ENCODE measurements at regions not wholly inside any gene's neighbourhood (a gene's known extent, or its start where the extent isn't known, plus 50 kb on each side); places are given as distances from the start of the nearest gene placed in this dataset.

- Histone ChIP-seq H3K27me3 (no peaks in the 10 kb centered on the region), H3K9me3 (no peaks in the 10 kb centered on the region), H3K4me1 (no peaks in the 10 kb centered on the region), H3K36me3 (no peaks in the 10 kb centered on the region), H3K4me3 (no peak overlapping the region), H3K27ac (no peak overlapping the region)
- intact Hi-C loops (cut with DNase I; ENCODE audit: low total_unique reads): no loop called here
- TF ChIP-seq POLR2A (IDR thresholded peaks at IDR 0.05): no peak
- TF ChIP-seq, protein P1, sequence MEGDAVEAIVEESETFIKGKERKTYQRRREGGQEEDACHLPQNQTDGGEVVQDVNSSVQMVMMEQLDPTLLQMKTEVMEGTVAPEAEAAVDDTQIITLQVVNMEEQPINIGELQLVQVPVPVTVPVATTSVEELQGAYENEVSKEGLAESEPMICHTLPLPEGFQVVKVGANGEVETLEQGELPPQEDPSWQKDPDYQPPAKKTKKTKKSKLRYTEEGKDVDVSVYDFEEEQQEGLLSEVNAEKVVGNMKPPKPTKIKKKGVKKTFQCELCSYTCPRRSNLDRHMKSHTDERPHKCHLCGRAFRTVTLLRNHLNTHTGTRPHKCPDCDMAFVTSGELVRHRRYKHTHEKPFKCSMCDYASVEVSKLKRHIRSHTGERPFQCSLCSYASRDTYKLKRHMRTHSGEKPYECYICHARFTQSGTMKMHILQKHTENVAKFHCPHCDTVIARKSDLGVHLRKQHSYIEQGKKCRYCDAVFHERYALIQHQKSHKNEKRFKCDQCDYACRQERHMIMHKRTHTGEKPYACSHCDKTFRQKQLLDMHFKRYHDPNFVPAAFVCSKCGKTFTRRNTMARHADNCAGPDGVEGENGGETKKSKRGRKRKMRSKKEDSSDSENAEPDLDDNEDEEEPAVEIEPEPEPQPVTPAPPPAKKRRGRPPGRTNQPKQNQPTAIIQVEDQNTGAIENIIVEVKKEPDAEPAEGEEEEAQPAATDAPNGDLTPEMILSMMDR (IDR thresholded peaks at IDR 0.05): no peak
- DNase-seq: no peak
These were observed 329.9 kb upstream of the NCAM1 start for GRCh38 chr11:112631333-112631732.

GRCh38 chr11:112632866-112633505, 328.2 kb upstream of the NCAM1 start:
- no peak overlapping the region for H3K27ac ChIP-seq
- TF ChIP-seq, protein P1 (IDR thresholded peaks at IDR 0.05): no peak
- TF ChIP-seq POLR2A (IDR thresholded peaks at IDR 0.05): no peak
- H3K9me3 ChIP-seq: no peaks in the 10 kb centered on the region
- H3K36me3 ChIP-seq: no peaks in the 10 kb centered on the region
- no peak for DNase-seq
- intact Hi-C loops (cut with DNase I; ENCODE audit: low total_unique reads): no loop called here
- no peak overlapping the region for H3K4me3 ChIP-seq
- H3K4me1 ChIP-seq: no peaks in the 10 kb centered on the region
- no peaks in the 10 kb centered on the region for H3K27me3 ChIP-seq

DNA sequence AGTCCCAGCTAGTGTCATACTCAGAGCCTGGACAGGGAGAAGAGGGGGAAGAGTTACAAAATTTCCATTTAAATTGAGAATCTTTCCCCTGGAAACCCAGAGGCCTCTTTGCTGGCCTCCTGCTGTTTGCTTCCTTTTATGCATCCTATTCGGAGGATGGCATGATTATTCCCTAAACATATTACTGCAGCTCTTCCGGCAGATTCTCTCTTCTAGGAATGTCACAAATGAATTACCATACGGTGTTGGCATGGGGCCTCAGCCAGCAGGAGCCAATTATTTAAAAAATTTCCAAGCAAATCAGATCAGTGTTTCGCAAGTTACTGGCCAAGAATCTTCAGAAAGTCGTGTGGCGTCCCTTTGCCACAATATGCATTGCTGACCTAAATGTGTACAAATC, 326.7 kb upstream of the NCAM1 start:
- intact Hi-C loops (cut with DNase I; ENCODE audit: low total_unique reads): no loop called here
- TF ChIP-seq POLR2A (IDR thresholded peaks at IDR 0.05): no peak
- TF ChIP-seq, protein P1 (IDR thresholded peaks at IDR 0.05): no peak
- H3K27ac ChIP-seq: no peak overlapping the region

DNA sequence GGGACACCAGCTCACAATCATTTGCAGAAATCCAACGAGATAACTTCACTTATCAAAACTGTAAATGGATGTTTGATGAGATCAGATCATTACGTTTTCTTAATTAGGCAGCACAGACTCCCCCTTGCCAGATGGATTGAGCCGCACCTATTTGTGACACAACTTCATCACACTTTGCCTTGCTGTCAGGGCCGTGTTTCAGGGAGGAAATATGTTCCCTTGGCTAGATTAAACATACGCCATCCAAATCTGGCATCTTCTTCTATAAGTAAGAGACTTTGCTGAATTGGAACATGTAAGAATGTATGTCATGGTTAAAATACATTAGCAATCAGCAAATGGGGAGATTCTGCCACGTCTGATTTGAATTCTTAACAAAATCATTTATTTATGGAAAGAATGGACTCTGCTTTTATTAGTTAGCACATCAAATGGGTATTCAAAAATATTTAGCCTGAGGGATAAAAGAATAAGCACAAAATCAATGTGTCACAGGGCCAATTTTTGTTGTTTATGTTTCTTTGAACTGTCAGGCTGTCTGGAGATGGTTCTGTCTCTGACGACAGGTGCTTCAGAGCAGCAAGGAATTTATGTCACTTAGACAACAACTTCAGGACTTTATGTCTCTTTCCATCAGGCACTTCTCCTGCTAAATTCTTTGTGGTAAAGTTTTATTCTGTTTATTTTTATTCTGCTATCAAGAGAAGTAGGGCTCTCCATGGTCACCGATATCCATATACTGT, 326.1 kb upstream of the NCAM1 start:
- H3K36me3 ChIP-seq: no peaks in the 10 kb centered on the region
- intact Hi-C loops (cut with DNase I; ENCODE audit: low total_unique reads): no loop called here
- DNase-seq: no peak
- H3K4me1 ChIP-seq: no peaks in the 10 kb centered on the region
- no peaks in the 10 kb centered on the region for H3K27me3 ChIP-seq
- H3K9me3 ChIP-seq: no peaks in the 10 kb centered on the region
- TF ChIP-seq, protein P1 (IDR thresholded peaks at IDR 0.05): no peak
- no peak for TF ChIP-seq POLR2A (IDR thresholded peaks at IDR 0.05)
- H3K27ac ChIP-seq: no peak overlapping the region
- no peak overlapping the region for H3K4me3 ChIP-seq

More for the DNA sequence above, 326.7 kb upstream of the NCAM1 start:
- H3K4me1 ChIP-seq: no peaks in the 10 kb centered on the region
- no peak for DNase-seq
- no peaks in the 10 kb centered on the region for H3K27me3 ChIP-seq
- no peaks in the 10 kb centered on the region for H3K36me3 ChIP-seq
- no peak overlapping the region for H3K4me3 ChIP-seq
- no peaks in the 10 kb centered on the region for H3K9me3 ChIP-seq

DNA sequence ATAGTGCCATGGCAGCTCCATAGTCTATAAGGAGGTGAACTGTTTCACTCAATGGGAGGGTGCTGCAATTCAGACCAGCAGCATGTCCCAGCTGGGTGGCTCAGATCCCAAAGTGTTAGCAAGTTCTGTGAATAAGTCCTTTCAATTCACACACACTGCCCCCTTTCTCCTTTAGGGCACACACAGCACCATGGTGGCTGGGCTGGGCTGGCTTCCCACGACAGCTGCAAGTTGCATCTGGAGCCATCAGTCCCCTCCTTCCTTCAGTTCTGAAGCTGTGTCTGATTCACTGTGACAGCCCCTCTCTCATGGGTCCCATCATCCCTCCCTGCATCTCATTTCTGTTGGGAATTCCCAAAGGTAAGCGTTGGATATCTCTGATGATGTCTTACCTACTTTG, 324.1 kb upstream of the NCAM1 start:
- intact Hi-C loops (cut with DNase I; ENCODE audit: low total_unique reads): no loop called here
- Histone ChIP-seq H3K9me3 (no peaks in the 10 kb centered on the region), H3K27ac (no peak overlapping the region), H3K4me3 (no peak overlapping the region), H3K27me3 (no peaks in the 10 kb centered on the region), H3K36me3 (no peaks in the 10 kb centered on the region), H3K4me1 (no peaks in the 10 kb centered on the region)
- DNase-seq: no peak
- TF ChIP-seq, protein P1 (IDR thresholded peaks at IDR 0.05): no peak
- no peak for TF ChIP-seq POLR2A (IDR thresholded peaks at IDR 0.05)
